LoVo (cell line): ENCODE measurements at regions not wholly inside any gene's neighbourhood (a gene's known extent, or its start where the extent isn't known, plus 50 kb on each side); places are given as distances from the start of the nearest gene placed in this dataset.

Source experiments
- DNase-seq: peaks from one replicate; pipeline ENCODE4 v3.0.0-alpha.2; 2016; ENCODE audit warnings: low spot score

GRCh38 chr11:79896258-79896657 is 455.4 kb upstream of the TENM4 start:
- DNase-seq: no peak

- DNase-seq: no peak
Observed at GRCh38 chr11:79894111-79894510, 453.3 kb upstream of the TENM4 start.

- no peak for DNase-seq
Observed at GRCh38 chr11:79890272-79890671, 449.4 kb upstream of the TENM4 start.

- peak; percentile 46 for DNase-seq
Observed at GRCh38 chr11:79864882-79865281, 424.1 kb upstream of the TENM4 start.

DNA sequence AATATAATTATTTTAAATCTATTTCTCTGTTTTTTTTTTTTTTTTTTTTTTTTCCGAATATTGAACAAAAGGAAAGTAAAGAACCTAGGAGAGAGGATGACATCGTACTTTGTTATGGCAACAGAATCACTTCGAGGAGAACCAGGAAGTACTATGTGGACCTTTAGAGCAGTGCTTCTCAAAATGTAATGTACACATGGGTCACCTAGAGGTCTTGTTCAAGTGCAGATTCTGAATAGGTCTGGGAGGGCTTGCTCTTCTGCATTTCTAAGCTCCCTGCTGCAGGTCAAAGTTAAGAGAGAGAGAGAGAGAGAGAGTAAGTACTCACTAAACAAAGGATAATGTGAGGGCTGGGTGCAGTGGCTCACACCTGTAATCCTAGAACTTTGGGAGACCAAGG is 419.5 kb upstream of the TENM4 start:
- no peak for DNase-seq

- no peak for DNase-seq
Observed at GRCh38 chr11:79857377-79858214, 416.8 kb upstream of the TENM4 start.

GRCh38 chr11:79852176-79852575 is 411.3 kb upstream of the TENM4 start:
- no peak for DNase-seq

- no peak for DNase-seq
Observed at GRCh38 chr11:79845002-79845709, 404.3 kb upstream of the TENM4 start.

DNA sequence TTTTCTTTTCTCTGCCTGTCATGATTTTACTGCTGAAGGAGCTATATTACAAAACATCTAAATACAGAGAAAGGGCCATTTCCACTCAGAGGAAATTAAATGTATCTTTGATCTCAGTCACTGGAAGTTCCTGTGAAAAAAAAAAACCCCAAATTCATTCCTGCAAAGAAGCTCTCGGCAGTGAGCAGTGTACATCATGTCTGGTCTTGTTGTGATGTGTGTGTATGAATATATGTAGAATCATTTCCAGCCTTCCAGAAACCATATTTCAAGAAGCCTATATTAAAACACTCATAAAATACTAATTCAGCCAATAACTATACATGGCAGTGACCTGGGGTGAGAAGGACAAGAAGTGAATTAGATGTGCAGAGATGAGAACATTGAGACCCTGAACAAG is 393.2 kb upstream of the TENM4 start:
- DNase-seq: no peak

DNA sequence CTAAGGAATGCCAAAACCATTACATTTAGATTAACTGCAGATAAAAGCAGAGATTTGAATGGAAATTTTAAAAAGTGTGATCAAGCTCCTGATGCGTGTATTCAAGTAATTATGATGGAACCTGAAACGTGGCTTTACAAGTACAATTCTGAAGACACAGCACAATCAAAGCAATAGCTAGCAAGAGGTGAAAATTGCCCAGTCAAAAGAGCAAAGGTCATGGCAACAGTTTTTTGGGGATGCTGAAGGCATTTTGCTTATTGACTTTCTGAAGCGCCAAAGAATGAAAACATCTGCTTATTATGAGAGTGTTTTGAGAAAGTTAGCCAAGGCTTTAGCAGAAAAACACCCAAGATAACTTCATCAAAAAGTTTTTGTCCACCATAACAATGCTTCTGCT is 389.6 kb upstream of the TENM4 start:
- no peak for DNase-seq

GRCh38 chr11:79829891-79830290 is 389.1 kb upstream of the TENM4 start:
- DNase-seq: no peak

DNA sequence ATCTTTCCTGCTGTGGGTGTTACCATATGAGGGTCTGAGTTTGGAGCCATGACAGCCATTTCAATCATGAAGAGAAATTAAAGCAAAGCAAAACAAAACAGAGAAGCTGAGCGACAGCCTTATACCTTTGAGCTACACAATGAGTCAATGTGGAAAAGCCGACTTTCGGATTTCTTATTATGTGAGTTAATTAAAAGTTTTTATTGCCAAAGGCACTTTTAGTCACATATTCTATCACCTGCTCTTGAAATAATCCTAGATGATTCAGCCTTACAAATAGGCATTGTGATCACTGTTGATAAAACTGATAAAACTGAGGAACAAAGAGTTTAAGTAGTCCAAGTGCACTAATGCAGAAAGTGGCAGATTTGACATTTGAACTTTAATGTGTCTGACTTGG is 381.9 kb upstream of the TENM4 start:
- DNase-seq: no peak

DNA sequence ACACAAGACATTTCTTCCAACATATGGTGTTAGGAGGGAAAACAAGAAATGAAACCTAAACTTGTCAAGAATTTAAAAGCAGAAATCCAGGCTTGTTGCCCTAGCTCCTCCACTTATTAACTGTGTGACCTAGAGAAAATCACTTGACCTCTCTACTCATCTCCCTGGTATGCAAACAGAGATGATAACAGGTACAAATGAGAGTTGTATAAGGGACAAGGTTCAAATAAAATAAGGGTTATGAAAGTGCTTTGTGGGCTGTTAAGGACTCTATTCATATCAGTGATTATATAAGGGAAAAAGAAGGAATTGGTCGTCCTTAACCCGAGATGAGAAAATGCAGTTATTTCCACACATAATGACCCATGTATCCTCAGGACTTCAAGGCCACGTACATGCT is 372.7 kb upstream of the TENM4 start:
- DNase-seq: no peak

GRCh38 chr11:79809487-79809886 is 368.7 kb upstream of the TENM4 start:
- no peak for DNase-seq

- DNase-seq: no peak
Observed at GRCh38 chr11:79807506-79807905, 366.7 kb upstream of the TENM4 start.

DNA sequence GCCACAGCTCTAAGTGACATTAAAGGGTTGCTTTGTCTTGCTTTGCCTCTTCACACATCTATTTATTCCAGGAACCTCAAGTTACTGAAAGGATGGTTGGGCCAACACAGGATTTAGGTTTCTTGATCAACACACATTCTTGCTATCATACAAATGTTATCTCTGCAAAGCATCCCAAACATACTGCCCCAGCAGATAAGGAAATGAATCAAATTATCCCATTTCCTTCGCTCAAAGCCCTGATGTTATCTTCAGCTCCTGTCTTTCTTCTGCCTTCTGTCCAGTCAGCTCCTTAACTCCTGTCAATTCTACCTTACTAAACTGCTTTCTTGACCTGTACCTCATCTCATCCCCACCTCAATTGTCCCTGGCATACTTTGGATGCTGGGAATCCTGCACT is 355.9 kb upstream of the TENM4 start:
- DNase-seq: no peak

DNA sequence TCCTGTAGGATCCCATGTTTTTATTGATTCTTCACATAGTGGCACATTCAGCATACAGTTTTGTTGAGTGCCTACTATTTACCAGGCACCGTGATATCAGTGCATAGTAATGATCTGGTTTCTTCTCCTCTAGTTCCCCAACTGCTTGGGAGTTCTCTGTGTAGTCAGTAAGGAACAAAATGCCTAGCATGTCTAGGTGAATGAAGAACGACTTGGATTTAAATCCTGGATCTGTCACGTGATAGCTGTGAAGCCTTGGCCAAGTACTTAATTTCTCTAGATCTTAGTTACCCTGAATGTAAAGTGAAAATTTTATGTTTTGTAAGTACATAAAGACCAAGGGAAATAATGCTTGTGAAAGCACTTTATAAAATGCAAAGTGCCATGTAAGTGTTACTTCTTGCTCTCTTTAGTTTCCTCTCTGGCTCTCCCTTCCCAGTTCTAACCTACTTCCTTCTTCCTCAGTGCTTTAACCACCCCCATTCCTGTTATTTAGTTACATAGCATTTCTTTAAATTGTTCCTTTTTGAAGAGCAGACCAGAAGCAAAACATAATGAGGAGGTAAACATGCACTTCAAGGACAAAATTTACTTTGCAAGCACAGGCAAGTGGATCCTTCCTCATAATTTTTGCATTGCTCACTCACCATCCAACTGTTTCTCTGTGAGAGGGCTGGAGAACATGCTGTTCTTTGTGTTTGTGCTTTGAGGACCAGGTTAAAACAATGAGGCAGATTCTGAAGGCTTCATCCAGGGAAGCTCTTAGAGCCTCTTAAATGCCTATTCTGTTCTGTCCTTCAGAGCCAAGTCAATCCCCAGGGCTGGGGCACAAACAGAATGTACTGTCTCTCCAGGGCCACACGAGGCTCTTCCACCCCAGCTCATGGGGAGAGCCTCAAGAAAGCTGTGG is 353.9 kb upstream of the TENM4 start:
- DNase-seq: no peak

DNA sequence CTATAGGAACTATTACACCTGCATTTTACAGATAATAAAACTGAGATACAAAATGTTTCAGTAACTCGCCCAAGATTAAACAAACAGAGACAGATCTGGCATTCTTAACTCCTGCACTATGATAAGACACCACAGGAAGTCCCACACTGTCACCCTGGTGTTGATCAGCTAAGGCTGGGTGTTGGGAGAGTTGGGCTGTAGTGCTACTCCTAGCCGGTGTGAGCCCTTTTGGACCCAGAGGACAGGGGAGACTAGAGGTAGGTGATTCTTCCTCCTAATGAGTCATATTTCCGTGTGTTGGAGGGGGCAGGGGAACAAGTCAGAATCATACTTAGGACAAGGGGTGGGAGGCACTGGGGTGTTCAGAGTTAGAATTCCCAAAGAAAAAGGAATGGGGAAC is 353.2 kb upstream of the TENM4 start:
- no peak for DNase-seq

DNA sequence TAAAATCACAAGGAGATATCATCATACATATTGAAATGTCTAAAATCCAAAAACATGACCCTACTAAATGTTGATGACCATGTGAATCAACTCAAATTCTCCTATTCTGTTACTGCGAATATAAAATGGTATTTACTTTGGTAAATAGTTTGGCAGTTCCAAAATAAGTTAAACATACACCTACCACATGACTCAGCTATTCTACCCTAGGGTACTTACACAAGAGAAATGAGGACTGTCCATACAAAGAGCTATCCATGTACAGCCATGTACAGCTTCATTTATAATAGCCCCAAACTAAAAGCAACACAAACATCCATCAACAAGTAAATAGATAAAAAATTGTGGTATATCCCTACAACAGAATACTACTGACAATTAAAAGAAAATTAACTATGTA is 346.1 kb upstream of the TENM4 start:
- no peak for DNase-seq

- no peak for DNase-seq
Observed at GRCh38 chr11:79783833-79784232, 343.0 kb upstream of the TENM4 start.

- DNase-seq: no peak
Observed at GRCh38 chr11:79768343-79768742, 327.5 kb upstream of the TENM4 start.

- DNase-seq: no peak
Observed at GRCh38 chr11:79762279-79762921, 321.6 kb upstream of the TENM4 start.
